ENCODE measurements at regions not wholly inside any gene's neighbourhood (a gene's known extent, or its start where the extent isn't known, plus 50 kb on each side); places are given as distances from the start of the nearest gene placed in this dataset.

DNA sequence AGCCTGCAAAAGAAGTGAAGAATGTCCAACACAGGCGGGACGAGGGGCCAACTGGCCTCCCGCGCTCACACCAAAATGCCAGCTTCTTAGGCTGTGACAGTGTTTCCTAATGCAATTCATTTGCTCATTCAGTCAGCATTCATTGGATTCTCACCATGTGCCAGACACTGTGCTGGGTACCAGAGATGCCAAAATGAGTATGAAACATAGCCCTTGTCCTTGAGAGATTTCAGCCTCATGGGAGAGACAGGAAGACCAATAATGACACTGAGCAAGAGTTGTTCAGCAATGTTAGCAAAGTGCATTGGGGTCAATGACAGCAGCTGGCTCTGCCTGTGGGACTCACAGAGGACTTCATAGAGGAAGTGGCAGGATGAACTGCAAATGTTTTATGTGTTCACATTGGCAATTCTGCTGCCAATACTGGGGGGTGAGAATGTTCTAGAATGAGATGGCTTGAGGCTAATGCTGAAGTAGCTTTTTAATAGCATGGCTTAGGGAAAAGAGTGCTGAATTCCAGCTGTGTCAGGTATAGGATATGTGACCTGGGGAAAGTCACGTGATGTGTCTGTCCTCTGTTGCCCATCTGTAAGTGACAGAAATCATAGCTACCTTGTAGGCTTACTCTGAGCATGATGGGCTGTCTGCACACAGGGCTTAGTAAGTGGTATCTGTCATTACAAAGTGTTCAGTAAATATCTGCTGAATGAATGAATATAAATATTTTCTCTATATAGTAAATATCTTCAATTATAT is 58.3 kb upstream of the KIF26B start:
- H3K4me2 ChIP-seq (ENCODE audit: low read length): no peak overlapping the region
- H3K79me2 ChIP-seq (replicated peaks; ENCODE audit: insufficient read depth, low read length): no peaks in the 10 kb centered on the region
- H3K9me2 ChIP-seq (ENCODE audit: insufficient read depth, low read length): no peaks in the 10 kb centered on the region
- H3K4me3 ChIP-seq (ENCODE audit: low read length): no peak overlapping the region
- no peaks in the 10 kb centered on the region for H4K20me1 ChIP-seq (ENCODE audit: insufficient read depth)
- no peaks in the 10 kb centered on the region for H3K9me3 ChIP-seq (ENCODE audit: low read length)
- no peaks in the 10 kb centered on the region for H3K36me3 ChIP-seq (ENCODE audit: insufficient read depth, low read length)
- TF ChIP-seq SMC3 (conservative IDR thresholded peaks at IDR 0.05; ENCODE audit: poor library complexity): no peak
- no peak for TF ChIP-seq REST (IDR thresholded peaks at IDR 0.05; ENCODE audit: borderline replicate concordance)
- TF ChIP-seq EP300 (conservative IDR thresholded peaks at IDR 0.05; ENCODE audit: poor library complexity, severe bottlenecking): no peak
- no peak for TF ChIP-seq POLR2AphosphoS5 (IDR thresholded peaks at IDR 0.05)
- TF ChIP-seq, protein P1, sequence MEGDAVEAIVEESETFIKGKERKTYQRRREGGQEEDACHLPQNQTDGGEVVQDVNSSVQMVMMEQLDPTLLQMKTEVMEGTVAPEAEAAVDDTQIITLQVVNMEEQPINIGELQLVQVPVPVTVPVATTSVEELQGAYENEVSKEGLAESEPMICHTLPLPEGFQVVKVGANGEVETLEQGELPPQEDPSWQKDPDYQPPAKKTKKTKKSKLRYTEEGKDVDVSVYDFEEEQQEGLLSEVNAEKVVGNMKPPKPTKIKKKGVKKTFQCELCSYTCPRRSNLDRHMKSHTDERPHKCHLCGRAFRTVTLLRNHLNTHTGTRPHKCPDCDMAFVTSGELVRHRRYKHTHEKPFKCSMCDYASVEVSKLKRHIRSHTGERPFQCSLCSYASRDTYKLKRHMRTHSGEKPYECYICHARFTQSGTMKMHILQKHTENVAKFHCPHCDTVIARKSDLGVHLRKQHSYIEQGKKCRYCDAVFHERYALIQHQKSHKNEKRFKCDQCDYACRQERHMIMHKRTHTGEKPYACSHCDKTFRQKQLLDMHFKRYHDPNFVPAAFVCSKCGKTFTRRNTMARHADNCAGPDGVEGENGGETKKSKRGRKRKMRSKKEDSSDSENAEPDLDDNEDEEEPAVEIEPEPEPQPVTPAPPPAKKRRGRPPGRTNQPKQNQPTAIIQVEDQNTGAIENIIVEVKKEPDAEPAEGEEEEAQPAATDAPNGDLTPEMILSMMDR (IDR thresholded peaks at IDR 0.05; ENCODE audit: poor library complexity, severe bottlenecking): no peak
- no peak for TF ChIP-seq EZH2 (IDR thresholded peaks at IDR 0.05; ENCODE audit: borderline replicate concordance, insufficient read depth, low read length, poor library complexity, severe bottlenecking)
- TF ChIP-seq MXI1 (conservative IDR thresholded peaks at IDR 0.05; ENCODE audit: poor library complexity, severe bottlenecking): no peak
- no peak for TF ChIP-seq RAD21 (conservative IDR thresholded peaks at IDR 0.05)
- TF ChIP-seq TAF1 (IDR thresholded peaks at IDR 0.05; ENCODE audit: low read depth): no peak
- H3K27me3 ChIP-seq (ENCODE audit: insufficient read depth, low read depth, low read length): no peaks in the 10 kb centered on the region
- H2AFZ ChIP-seq (ENCODE audit: low read depth, low read length): no peak overlapping the region
- H3K9ac ChIP-seq (ENCODE audit: low read length): no peak overlapping the region
- H3F3A ChIP-seq (ENCODE audit: insufficient read depth, low read length, poor library complexity, severe bottlenecking): no peaks in the 10 kb centered on the region
- H3K27ac ChIP-seq (ENCODE audit: low read length): no peak overlapping the region

- Histone ChIP-seq H3K27ac (ENCODE audit: low read length) (no peak overlapping the region), H4K20me1 (ENCODE audit: insufficient read depth) (no peaks in the 10 kb centered on the region), H2AFZ (ENCODE audit: low read depth, low read length) (no peak overlapping the region), H3K9me2 (ENCODE audit: insufficient read depth, low read length) (no peaks in the 10 kb centered on the region), H3K4me3 (ENCODE audit: low read length) (no peak overlapping the region), H3K9ac (ENCODE audit: low read length) (no peak overlapping the region), H3K27me3 (ENCODE audit: insufficient read depth, low read depth, low read length) (no peaks in the 10 kb centered on the region), H3K9me3 (ENCODE audit: low read length) (no peaks in the 10 kb centered on the region), H3K79me2 (replicated peaks; ENCODE audit: insufficient read depth, low read length) (no peaks in the 10 kb centered on the region), H3F3A (ENCODE audit: insufficient read depth, low read length, poor library complexity, severe bottlenecking) (no peaks in the 10 kb centered on the region), H3K4me2 (ENCODE audit: low read length) (no peak overlapping the region), H3K36me3 (ENCODE audit: insufficient read depth, low read length) (no peaks in the 10 kb centered on the region)
- TF ChIP-seq POLR2AphosphoS5 (IDR thresholded peaks at IDR 0.05) (no peak), SMC3 (conservative IDR thresholded peaks at IDR 0.05; ENCODE audit: poor library complexity) (no peak), RAD21 (conservative IDR thresholded peaks at IDR 0.05) (no peak), MXI1 (conservative IDR thresholded peaks at IDR 0.05; ENCODE audit: poor library complexity, severe bottlenecking) (no peak), EZH2 (IDR thresholded peaks at IDR 0.05; ENCODE audit: borderline replicate concordance, insufficient read depth, low read length, poor library complexity, severe bottlenecking) (no peak), EP300 (conservative IDR thresholded peaks at IDR 0.05; ENCODE audit: poor library complexity, severe bottlenecking) (no peak), REST (IDR thresholded peaks at IDR 0.05; ENCODE audit: borderline replicate concordance) (no peak), TAF1 (IDR thresholded peaks at IDR 0.05; ENCODE audit: low read depth) (no peak)
- TF ChIP-seq, protein P1 (IDR thresholded peaks at IDR 0.05; ENCODE audit: poor library complexity, severe bottlenecking): no peak
Measured at GRCh38 chr1:245095903-245096302, 58.9 kb upstream of the KIF26B start.

Data from neural cell (in vitro differentiated cells).